ENCODE measurements at regions not wholly inside any gene's neighbourhood (a gene's known extent, or its start where the extent isn't known, plus 50 kb on each side); places are given as distances from the start of the nearest gene placed in this dataset.

DNA sequence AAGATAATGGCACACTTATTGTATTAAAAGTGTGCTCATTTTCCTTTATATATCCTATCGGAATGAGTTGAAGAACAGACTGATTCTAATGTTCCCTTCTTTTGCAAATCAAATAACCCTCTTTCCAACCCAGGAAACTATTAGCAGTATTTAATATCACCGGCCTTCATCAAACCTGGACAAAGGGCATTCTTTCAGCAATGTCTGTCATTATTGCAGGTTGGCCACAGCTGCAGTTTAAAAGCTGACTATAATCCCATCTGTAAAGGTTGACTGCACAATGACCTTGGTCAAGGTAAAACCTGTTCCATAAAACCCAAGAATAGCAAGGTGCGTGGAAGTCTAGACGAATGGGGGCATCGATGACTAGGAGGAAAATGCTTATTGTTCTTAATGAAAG, 472.3 kb upstream of the SOX5 start:
- TF ChIP-seq CTCF (conservative IDR thresholded peaks at IDR 0.05; ENCODE audit: low read depth, low read length): no peak
- TF ChIP-seq EZH2 (IDR thresholded peaks at IDR 0.05; ENCODE audit: low read length, unreplicated experiment): no peak
- no peak for TF ChIP-seq EZH2phosphoT487 (IDR thresholded peaks at IDR 0.05; ENCODE audit: borderline replicate concordance, low read length)

All from PC-3 (cell line).